ENCODE measurements at regions not wholly inside any gene's neighbourhood (a gene's known extent, or its start where the extent isn't known, plus 50 kb on each side); places are given as distances from the start of the nearest gene placed in this dataset.

DNA sequence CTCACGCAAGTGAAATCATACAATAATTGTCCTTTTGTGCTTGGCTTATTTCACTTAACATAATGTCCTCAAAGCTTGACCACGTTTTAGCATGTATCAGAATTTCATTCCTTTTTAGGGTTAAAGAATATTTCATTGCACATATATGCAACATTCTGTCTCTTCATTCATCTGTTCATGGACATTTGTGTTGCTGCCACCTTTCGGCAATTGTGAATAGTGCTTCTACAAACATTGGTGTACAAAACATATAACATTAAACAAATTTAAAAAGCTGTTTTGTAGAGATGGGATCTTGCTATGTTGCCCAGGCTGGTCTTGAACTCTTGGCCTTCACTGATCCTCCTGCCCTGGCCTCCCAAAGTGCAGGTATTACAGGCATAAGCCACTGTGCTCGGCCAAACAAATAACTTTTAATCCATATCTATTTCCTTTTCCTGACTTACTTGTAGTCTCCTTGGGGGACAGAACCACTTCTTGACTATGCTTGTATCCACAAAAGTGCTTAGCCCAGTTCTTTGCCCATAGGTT, 209.3 kb downstream of the SLC4A3 start (continued):
- no peak for TF ChIP-seq HMG20A (CRISPR knock-in tag; conservative IDR thresholded peaks at IDR 0.05)
- TF ChIP-seq CTCF (IDR thresholded peaks at IDR 0.05 in 2 of 3, conservative IDR thresholded peaks at IDR 0.05 in 1 of 3; ENCODE audit: insufficient read depth in 2 of 3, low read depth in 1 of 3, low read length in 3 of 3): peak in 2 of 3 experiments; percentile 27 to 57; a peak in 3 of 6 replicates
- TF ChIP-seq HDAC1 (IDR thresholded peaks at IDR 0.05): no peak

- no peak overlapping the region for H3K27ac ChIP-seq (ENCODE audit: extremely low read depth, low read depth, low read length)
- ChIA-PET CTCF (ENCODE audit: low intra/inter-chr PET ratio) (no interaction called here), POLR2A (no interaction called here)
- FAIRE-seq: no peak
- no peak overlapping the region for H3K4me3 ChIP-seq
- no peaks in the 10 kb centered on the region for H3K9me3 ChIP-seq (replicated peaks; ENCODE audit: control insufficient read depth, insufficient read depth, low read depth, low read length)
- H3K9ac ChIP-seq (ENCODE audit: insufficient read depth in 1 of 2, low read depth in 2 of 2, low read length in 2 of 2): no peak overlapping the region
- no peaks in the 10 kb centered on the region for H3K36me3 ChIP-seq (ENCODE audit: control insufficient read depth, insufficient read depth, low read length)
- no peaks in the 10 kb centered on the region for H3K9me1 ChIP-seq (ENCODE audit: control insufficient read depth, insufficient read depth, low read length)
- H4K20me1 ChIP-seq (replicated peaks; ENCODE audit: control insufficient read depth, insufficient read depth, low read length): no peaks in the 10 kb centered on the region; the same call in 1 of the 2 replicates
- no peak overlapping the region for H2AFZ ChIP-seq (ENCODE audit: low read depth, low read length)
- H3K27me3 ChIP-seq (ENCODE audit: control insufficient read depth in 2 of 2, insufficient read depth in 2 of 2, low read length in 2 of 2): 0 out of 5 replicates have a peak, but pooled peaks cover 0 to 5% of the 10 kb centered on the region in 2 experiments
- H3K4me2 ChIP-seq (ENCODE audit: insufficient read depth, low read length): no peak overlapping the region
- DNase-seq (ENCODE audit: extremely low read depth in 1 of 4, low spot score in 3 of 4): no peak
- no TSS peak for BruUV-seq (replicated peaks)
- in situ Hi-C loops (cut with MboI): no loop called here
- no peak for TF ChIP-seq MTA2 (IDR thresholded peaks at IDR 0.05; ENCODE audit: low read depth)
- TF ChIP-seq SPI1 (IDR thresholded peaks at IDR 0.05; ENCODE audit: borderline replicate concordance, low read depth, low read length): peak; percentile 48; the same call in 1 of the 2 replicates
- intact Hi-C loops (cut with micrococcal nuclease): no loop called here
- WGBS (ENCODE audit: insufficient coverage, low coverage, missing lambda C conversion rate): under 1% methylated on average over 7 of the region's 7 CpGs
- no peak for ATAC-seq
- no peaks in the 10 kb centered on the region for H3K4me1 ChIP-seq (replicated peaks in 1 of 2; ENCODE audit: control insufficient read depth in 2 of 2, insufficient read depth in 2 of 2, low read length in 2 of 2)
- no peaks in the 10 kb centered on the region for H3K79me2 ChIP-seq (ENCODE audit: control insufficient read depth, insufficient read depth, low read length)
These were observed 217.1 kb downstream of the SLC4A3 start for GRCh38 chr2:219844401-219845091.

All from K562 (cell line).